Ishikawa (cell line): ENCODE measurements at regions not wholly inside any gene's neighbourhood (a gene's known extent, or its start where the extent isn't known, plus 50 kb on each side); places are given as distances from the start of the nearest gene placed in this dataset.

Experiments used
- CEBPB ChIP-seq: IDR thresholded peaks from 2 replicates; pipeline ENCODE4 v1.6.1; 2012
- CREB1 ChIP-seq: IDR thresholded peaks from 2 replicates; pipeline ENCODE4 v1.6.1; 2012; ENCODE audit warnings: low read depth
- EGR1 ChIP-seq: IDR thresholded peaks from 2 replicates; pipeline ENCODE4 v1.6.1; 2012
- EP300 ChIP-seq: IDR thresholded peaks from 2 replicates; pipeline ENCODE4 v1.6.1; 2012; ENCODE audit warnings: borderline replicate concordance
- FOXM1 ChIP-seq: IDR thresholded peaks from 2 replicates; pipeline ENCODE4 v1.6.1; 2012; ENCODE audit warnings: low read depth, borderline replicate concordance
- NFIC ChIP-seq: IDR thresholded peaks from 2 replicates; pipeline ENCODE4 v1.6.1; 2012
- RAD21 ChIP-seq: IDR thresholded peaks from 2 replicates; pipeline ENCODE4 v1.6.1; 2012; ENCODE audit warnings: low read depth
- TAF1 ChIP-seq: IDR thresholded peaks from 2 replicates; pipeline ENCODE4 v1.6.1; 2012; ENCODE audit warnings: low read depth, mild to moderate bottlenecking
- TCF12 ChIP-seq: IDR thresholded peaks from 2 replicates; pipeline ENCODE4 v1.6.1; 2012; ENCODE audit warnings: low read depth
- TEAD4 ChIP-seq: IDR thresholded peaks from 2 replicates; pipeline ENCODE4 v1.6.1; 2012
- YY1 ChIP-seq: IDR thresholded peaks from 2 replicates; pipeline ENCODE4 v1.6.1; 2012; ENCODE audit warnings: low read depth
- ZBTB7A ChIP-seq: IDR thresholded peaks from 2 replicates; pipeline ENCODE4 v1.6.1; 2012; ENCODE audit warnings: low read depth
- TF ChIP-seq, protein P1 (sequence below): IDR thresholded peaks from 2 replicates; pipeline ENCODE4 v1.6.1; 2012; ENCODE audit warnings: low read depth, mild to moderate bottlenecking
- TF ChIP-seq, protein P2 (sequence below): IDR thresholded peaks from 2 replicates; pipeline ENCODE4 v1.6.1; 2012
- TF ChIP-seq, protein P3 (sequence below): IDR thresholded peaks from 2 replicates; pipeline ENCODE4 v1.6.1; 2012

DNA sequence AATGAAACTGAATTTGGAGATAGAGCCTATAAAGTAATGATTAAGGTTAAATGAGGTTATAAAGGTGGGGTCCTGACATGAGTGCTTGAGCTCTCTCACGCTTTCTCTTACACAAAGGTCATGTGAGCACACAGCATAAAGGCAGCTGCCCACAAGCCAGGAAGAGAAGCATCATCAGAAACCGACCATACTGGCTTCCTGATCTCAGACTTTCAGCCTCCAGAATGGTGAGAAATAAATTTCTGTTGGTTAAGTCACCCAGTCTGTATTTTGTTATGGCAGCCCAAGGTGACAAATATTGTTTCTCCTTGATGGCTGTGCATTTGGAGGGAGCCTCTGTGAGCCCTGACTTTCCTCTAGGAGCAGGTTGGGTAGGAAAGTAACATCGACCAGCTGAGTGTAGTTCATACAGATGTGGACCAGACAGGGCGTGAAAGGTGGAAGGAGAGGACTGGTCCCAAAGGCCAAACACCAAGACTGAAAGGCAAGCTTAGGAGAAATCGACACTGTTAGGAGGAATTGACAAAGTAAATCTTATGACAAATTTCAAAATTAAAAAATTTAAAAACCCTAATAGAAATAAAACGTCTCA lies 97.6 kb upstream of the SLC38A2 start:
- no peak for TF ChIP-seq TCF12
- TF ChIP-seq YY1 = no peak
- TF ChIP-seq, protein P1, sequence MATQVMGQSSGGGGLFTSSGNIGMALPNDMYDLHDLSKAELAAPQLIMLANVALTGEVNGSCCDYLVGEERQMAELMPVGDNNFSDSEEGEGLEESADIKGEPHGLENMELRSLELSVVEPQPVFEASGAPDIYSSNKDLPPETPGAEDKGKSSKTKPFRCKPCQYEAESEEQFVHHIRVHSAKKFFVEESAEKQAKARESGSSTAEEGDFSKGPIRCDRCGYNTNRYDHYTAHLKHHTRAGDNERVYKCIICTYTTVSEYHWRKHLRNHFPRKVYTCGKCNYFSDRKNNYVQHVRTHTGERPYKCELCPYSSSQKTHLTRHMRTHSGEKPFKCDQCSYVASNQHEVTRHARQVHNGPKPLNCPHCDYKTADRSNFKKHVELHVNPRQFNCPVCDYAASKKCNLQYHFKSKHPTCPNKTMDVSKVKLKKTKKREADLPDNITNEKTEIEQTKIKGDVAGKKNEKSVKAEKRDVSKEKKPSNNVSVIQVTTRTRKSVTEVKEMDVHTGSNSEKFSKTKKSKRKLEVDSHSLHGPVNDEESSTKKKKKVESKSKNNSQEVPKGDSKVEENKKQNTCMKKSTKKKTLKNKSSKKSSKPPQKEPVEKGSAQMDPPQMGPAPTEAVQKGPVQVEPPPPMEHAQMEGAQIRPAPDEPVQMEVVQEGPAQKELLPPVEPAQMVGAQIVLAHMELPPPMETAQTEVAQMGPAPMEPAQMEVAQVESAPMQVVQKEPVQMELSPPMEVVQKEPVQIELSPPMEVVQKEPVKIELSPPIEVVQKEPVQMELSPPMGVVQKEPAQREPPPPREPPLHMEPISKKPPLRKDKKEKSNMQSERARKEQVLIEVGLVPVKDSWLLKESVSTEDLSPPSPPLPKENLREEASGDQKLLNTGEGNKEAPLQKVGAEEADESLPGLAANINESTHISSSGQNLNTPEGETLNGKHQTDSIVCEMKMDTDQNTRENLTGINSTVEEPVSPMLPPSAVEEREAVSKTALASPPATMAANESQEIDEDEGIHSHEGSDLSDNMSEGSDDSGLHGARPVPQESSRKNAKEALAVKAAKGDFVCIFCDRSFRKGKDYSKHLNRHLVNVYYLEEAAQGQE = no peak
- no peak for TF ChIP-seq CEBPB
- no peak for TF ChIP-seq CREB1
- TF ChIP-seq EP300 = no peak
- no peak for TF ChIP-seq FOXM1
- TF ChIP-seq RAD21 = no peak
- TF ChIP-seq NFIC = no peak
- TF ChIP-seq, protein P2, sequence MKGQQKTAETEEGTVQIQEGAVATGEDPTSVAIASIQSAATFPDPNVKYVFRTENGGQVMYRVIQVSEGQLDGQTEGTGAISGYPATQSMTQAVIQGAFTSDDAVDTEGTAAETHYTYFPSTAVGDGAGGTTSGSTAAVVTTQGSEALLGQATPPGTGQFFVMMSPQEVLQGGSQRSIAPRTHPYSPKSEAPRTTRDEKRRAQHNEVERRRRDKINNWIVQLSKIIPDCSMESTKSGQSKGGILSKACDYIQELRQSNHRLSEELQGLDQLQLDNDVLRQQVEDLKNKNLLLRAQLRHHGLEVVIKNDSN = no peak
- no peak for TF ChIP-seq ZBTB7A
- no peak for TF ChIP-seq TAF1
- no peak for TF ChIP-seq EGR1
- TF ChIP-seq TEAD4 = no peak
- TF ChIP-seq, protein P3, sequence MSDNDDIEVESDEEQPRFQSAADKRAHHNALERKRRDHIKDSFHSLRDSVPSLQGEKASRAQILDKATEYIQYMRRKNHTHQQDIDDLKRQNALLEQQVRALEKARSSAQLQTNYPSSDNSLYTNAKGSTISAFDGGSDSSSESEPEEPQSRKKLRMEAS = no peak

DNA sequence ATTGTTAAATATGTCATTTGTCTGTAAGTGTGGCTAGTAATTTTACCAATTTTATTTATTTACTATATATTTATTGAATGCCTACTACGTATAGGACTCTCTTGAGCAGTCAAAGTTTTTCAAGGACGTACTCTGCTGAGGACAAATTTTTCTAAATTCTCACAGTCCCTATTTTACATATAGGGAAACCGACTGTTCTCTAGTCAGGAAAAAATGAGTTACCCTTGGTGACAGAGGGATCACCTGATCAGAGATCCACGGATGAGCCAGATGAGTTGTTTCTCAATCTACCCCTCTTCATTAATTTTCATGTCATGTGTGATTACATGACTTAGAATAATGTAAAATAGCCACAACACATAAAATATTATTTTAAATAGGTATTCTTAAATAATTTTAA lies 96.2 kb upstream of the SLC38A2 start:
- TF ChIP-seq NFIC = no peak
- TF ChIP-seq RAD21 = no peak
- TF ChIP-seq EGR1 = no peak
- no peak for TF ChIP-seq TCF12
- TF ChIP-seq, protein P1 = no peak
- no peak for TF ChIP-seq TAF1
- no peak for TF ChIP-seq FOXM1

DNA sequence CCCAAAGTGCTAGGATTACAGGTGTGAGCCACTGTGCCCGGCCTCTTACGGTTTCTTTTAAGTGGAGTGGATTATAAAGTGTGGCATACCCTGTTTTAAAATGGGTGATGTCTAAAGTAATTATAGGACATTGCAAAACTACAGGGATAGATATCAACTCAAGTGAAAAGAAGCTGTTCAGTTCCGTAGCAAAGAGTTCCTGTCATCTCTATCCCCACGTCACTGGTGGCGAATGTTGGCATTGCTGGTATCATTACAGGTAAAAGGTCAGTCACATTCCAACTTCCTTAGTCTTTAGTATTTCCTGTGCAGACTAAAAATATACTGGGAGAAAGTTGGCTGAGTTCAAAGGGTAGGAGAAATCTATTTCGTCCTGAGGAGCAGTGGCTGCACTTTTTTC lies 95.6 kb upstream of the SLC38A2 start:
- TF ChIP-seq CREB1 = no peak
- no peak for TF ChIP-seq EP300
- no peak for TF ChIP-seq TAF1
- TF ChIP-seq EGR1 = no peak
- no peak for TF ChIP-seq YY1
- TF ChIP-seq, protein P2 = no peak
- TF ChIP-seq, protein P1 = no peak
- TF ChIP-seq TEAD4 = no peak
- TF ChIP-seq TCF12 = no peak
- no peak for TF ChIP-seq NFIC
- TF ChIP-seq FOXM1 = no peak
- TF ChIP-seq RAD21 = no peak
- no peak for TF ChIP-seq CEBPB
- TF ChIP-seq ZBTB7A = no peak
- TF ChIP-seq, protein P3 = no peak

DNA sequence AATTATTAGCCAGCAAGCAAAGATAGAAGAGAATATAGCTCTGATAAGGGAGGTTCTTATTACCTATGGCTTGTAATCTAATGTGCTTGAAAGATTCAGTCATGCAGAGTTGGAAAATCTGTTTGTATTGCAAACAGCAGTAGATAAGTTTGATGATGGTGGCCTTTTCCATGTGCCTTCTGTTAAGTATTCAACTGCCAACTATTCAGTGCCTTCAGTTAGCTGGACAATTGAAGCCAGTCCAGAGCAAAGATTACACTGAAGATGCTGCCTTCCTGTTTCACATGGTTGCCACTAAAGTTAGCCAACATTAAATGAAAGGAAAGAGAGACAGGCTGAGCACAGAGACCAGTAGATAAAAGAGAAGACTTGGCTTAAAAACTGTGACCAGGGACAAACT lies 92.7 kb upstream of the SLC38A2 start:
- TF ChIP-seq, protein P1 = no peak
- TF ChIP-seq EGR1 = no peak
- TF ChIP-seq EP300 = no peak
- no peak for TF ChIP-seq TEAD4
- no peak for TF ChIP-seq RAD21
- TF ChIP-seq TAF1 = no peak
